HG03520 (cell line): ENCODE measurements at regions not wholly inside any gene's neighbourhood (a gene's known extent, or its start where the extent isn't known, plus 50 kb on each side); places are given as distances from the start of the nearest gene placed in this dataset.

ENCODE experiments used
- ATAC-seq: cut with Tn5 transposase; IDR thresholded peaks from one replicate; pipeline ENCODE4 v1.9.1; 2021; ENCODE audit warnings: mild to moderate bottlenecking, moderate library complexity; ENCODE audit not compliant: unreplicated experiment

DNA sequence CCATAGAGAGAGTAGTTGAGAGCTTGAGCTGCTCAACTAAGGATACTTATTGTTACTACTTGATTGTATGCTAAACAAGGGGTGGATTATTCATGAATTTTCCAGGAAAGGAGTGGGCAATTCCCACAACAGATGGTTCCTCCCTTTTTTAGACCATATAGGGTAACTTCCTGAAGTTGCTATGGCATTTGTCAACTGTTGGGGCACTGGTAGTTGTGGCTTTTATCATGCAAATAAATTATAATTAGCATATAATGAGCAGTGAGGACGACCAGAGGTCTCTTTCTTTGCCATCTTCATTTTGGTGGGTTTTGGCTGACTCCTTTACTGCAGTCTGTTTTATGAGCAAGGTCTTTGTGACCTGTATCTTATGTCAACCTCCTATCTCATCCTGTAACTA, 1403.5 kb upstream of the PABPC4L start:
- no peak for ATAC-seq

DNA sequence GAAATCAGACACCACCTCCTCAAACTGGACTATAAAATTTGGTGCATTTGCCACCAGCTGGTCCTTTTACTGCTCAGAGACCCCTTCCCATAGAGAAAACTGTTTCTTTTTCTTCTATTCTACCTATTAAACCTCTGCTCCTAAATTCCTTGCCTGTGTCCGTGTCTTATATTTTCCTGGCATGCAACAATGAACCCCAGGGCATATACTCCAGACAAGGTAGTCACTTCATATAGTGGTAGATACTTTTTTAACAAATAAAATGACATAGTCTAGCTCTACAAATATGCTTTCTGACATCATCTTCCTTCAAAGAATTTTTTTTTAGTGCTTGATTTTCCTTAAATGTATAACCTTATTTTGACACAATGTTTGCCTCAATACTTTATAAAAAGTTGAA, 1402.9 kb upstream of the PABPC4L start:
- ATAC-seq, result no peak

GRCh38 chr4:135601351-135601750, 1399.8 kb upstream of the PABPC4L start:
- no peak for ATAC-seq

GRCh38 chr4:135598151-135598550, 1396.6 kb upstream of the PABPC4L start:
- no peak for ATAC-seq

DNA sequence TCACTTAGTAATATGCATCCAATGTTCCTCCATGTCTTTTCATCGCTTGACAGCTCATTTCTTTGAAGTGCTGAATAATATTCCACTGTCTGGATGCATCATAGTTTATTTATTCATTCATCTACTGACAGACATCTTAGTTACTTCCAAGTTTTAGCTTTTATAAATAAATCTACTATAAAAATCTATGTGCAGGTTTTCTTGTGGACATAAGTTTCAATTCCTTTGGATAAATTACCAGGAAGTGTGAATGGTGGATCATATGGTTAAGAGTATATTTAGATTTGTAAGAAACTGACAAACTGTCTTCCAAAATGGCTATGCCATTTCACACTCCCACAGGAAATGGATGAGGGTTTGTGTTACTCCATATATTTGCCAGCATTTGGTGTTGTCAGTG, 1392.9 kb upstream of the PABPC4L start:
- no peak for ATAC-seq

DNA sequence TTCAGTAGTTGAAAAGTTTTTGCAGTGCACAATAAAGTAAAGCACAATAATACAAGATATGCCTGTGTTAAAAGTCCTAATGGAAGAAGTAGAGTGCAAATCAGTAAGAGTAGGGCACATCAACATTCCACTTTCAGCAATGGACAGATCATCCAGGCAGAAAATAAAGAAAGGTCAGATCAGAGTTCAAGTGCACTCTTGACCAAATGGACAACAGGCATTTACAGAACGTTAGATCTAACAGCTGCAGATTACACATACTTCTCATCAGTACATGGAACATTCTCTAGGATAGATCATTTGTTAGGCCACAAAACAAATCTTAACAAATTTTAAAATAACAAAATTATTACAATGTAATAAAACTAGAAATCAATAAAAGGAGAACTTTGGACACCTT, 1373.5 kb upstream of the PABPC4L start:
- no peak for ATAC-seq

DNA sequence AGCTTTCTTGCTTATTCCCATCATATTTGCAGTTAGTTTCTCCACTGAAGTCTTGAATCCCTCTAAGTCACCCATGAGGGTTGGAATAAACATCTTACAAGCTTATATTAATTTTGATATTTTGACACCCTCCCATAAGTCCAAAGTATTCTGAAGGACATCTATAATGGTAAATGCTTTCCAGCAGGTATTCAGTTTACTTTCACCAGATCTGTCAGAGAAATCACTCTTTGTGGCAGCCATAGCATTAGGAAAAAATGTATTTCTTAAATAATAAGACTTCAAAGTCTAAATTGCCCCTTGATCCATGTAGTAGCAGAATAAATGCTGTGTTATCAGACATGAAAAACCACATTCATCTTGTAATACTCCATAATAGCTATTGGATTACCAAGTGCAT, 1371.7 kb upstream of the PABPC4L start:
- ATAC-seq, result no peak

DNA sequence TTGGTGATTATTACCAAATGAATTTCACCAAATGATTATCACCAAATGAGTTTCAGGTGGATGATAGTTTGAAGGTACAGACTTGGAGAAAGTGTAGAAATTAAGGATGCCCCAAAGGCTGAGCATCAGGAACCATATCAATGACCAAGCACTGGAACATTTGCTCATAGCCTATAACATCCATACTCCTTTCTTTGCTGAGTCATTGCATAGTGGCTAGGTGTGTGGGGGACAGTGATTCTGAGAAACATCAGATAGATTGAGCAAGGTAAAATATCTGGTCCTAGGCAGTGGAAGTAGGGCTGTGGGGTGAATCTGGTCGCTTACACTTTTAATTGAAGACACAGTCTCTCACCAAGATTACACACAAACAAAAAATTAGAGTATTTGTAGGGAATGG, 1362.5 kb upstream of the PABPC4L start:
- no peak for ATAC-seq

DNA sequence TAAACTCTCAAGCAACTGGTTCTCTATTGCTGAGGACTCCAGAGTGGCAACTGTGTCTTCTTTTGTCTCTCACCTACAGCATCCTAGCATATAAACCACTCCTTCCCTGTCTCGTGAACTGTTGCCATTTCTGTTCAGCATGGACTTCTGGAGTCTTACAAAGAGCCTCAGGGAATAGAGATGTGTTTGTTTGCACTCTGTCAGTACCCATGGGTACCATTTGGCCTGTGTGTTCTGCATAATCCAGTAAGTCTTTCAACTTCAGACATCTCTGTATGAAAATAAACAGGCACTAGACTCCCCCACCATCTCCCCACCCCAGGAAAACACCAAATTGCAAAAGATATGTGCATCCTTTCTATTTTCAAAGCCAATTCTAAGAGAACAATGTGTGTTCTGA, 1351.6 kb upstream of the PABPC4L start:
- no peak for ATAC-seq

DNA sequence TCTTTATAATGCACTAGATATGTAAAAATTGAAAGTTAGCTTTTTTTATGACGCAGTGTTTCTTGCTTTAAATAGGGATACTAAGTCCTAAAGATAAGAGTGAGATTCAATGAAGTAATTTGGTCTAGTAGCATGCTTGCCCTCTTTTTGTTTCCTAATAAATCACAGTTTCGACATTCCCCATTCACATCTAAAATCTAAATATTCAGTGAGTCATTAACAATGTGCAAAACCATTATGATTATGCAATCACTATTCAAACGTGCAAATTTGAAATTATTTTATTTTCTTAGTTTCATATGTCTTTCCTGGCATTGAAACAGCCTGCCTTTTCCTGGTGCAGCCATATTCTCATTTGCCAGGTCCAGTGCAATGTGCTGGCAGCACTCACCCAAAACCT, 1350.5 kb upstream of the PABPC4L start:
- ATAC-seq, result no peak

- ATAC-seq, result no peak
These were observed 1347.1 kb upstream of the PABPC4L start for GRCh38 chr4:135548711-135549110.

GRCh38 chr4:135545616-135546317, 1344.2 kb upstream of the PABPC4L start:
- no peak for ATAC-seq

GRCh38 chr4:135538698-135539097, 1337.1 kb upstream of the PABPC4L start:
- ATAC-seq, result no peak

GRCh38 chr4:135533053-135533452, 1331.5 kb upstream of the PABPC4L start:
- no peak for ATAC-seq

GRCh38 chr4:135532132-135532531, 1330.5 kb upstream of the PABPC4L start:
- ATAC-seq, result no peak

DNA sequence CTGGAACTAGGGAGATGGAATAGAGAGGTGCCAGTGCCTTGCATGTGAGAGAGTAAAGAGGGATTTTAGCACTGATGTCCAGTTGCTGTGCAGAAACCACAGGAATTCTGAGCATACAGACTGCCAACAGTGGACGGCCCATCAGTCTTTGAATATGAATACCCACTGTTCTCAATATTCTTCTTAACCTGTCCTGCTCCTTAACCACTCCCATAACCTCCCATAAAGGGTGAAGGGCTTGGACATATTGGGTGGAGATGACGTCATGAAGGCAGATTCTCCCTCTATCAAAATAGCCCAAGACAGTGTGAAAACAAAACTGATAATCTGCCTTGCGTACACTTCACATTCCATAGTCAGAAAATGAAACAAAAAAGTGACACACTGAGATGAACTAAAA, 1313.7 kb upstream of the PABPC4L start:
- ATAC-seq, result no peak

GRCh38 chr4:135510582-135510981, 1309.0 kb upstream of the PABPC4L start:
- no peak for ATAC-seq

- ATAC-seq, result no peak
These were observed 1306.6 kb upstream of the PABPC4L start for GRCh38 chr4:135508006-135508714.

DNA sequence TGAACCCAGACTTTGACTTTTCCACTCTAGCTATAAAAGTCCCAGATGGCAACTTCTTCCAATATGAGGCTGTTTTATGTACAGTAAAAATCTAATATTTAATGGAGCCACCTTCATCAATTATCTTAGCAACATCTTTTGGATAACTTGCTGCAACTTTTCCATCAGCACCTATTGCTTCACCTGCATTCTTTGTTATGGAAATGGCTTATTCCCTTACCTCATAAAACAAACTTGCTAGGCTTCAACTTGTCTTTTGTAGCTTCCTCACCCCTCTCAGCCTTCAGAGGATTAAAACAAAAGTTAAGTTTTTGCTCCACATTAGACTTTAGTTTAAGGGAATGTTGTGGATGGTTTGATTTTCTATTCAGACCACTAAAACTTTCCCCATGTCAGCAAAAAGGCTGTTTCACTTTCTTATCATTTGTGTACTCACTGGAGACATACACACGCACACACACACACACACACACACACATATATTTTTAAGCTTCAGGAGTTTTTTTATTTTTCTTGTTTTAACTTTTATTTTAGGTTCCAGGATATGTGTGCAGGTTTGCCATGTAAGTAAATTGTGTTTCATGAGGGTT, 1296.1 kb upstream of the PABPC4L start:
- no peak for ATAC-seq

DNA sequence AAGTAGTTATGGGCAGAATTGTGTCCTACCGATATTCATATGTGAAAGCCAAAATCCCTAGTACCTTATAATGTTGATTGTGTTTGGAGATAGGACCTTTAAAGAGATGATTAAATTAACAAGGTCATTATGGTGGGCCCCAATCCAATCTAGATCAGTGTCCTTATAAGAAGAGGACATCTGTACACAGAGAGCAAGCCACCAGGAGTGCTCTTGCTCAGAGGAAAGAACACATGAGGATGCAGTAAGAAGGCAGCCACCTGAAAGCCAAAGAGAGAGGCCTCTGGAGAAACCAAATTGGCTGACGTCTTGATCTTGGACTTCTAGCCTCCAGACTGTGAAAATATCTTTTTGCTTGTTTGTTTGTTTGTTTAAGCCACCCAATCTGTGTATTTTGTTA, 1290.8 kb upstream of the PABPC4L start:
- ATAC-seq, result no peak

- ATAC-seq, result no peak
These were observed 1283.8 kb upstream of the PABPC4L start for GRCh38 chr4:135485371-135485770.

DNA sequence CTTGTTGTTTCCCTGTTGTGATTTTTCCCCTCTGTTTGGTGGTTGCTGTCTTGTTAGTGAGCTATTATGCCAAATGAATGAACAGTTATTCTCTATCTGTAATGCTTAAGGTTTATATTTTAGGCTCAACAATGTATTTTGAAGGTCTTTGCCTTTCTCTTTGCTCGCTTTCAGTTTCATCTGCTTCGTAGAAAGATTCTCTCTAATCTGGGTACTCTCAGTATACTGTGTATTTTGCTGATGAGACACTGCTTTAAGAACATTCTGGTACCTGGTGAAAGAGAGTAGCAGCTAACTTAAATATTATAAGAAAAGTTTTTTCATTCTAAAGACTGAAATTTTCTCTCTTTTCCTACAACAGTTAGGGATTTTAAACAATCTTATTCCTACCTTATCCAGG, 1274.7 kb upstream of the PABPC4L start:
- no peak for ATAC-seq
